NAMALWA (cell line): ENCODE measurements at regions not wholly inside any gene's neighbourhood (a gene's known extent, or its start where the extent isn't known, plus 50 kb on each side); places are given as distances from the start of the nearest gene placed in this dataset.
A peak's percentile ranks its signal among the peaks of the same experiment; 100 is the strongest.
"Not testable (repeated sequence)": the region's sequence is repeated elsewhere in the genome, so short reads cannot be mapped to it uniquely, and the experiment has no call there.

Source experiments
- DNase-seq: peaks from one replicate; pipeline ENCODE4 v3.0.0-alpha.2; 2015; ENCODE audit warnings: low spot score

DNA sequence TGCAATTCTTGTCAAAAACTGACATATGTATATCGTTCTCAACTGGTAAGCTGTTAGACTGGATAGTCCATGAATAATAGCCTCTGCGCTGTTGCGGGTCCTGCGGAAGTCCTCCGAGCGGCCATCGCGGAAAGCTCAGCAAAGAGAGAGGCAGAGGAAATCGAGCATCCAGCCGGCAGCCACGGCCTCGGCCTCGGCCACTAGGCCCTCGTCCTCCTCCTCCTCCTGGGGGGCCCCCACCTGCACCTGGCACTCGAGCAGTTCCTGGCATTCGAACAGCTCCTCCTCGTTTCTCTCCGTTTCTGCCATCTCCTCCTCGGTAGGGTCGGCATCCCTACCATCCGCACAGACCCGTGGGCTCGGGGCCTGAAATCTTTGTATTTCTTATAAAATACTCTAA is 111.2 kb upstream of the CYLC1 start:
- not testable (repeated sequence) for DNase-seq

DNA sequence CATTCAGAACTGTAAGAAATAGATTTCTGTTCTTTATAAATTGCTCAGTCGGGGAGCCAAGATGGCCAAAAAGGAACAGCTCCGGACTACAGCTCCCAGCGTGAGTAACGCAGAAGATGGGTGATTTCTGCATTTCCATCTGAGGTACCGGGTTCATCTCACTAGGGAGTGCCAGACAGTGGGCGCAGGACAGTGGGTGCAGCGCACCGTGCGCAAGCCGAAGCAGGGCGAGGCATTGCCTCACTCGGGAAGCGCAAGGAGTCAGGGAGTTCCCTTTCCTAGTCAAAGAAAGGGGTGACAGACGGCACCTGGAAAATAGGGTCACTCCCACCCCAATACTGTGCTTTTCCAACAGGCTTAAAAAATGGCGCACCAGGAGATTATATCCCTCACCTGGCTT is 110.5 kb upstream of the CYLC1 start:
- DNase-seq, result not testable (repeated sequence)

DNA sequence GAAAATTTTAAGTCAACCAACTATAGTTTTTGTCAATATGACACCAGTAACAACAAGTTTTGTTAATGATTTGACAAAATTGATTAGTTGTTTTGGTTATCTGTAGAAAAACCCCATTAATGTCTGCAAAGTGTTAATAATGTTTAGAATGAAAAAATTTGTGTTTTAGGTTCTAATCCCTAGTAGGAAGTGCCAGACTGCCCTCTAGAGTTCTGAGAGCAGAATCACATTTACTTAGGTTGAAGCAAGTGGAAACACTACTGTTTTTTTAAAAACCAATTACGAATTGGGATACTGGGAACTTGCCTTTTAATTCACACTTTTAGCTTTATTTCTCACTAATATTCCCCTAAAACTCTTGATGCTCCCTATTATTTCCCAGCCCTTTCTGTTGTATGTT is 101.1 kb upstream of the CYLC1 start:
- peak; percentile 45 for DNase-seq

DNA sequence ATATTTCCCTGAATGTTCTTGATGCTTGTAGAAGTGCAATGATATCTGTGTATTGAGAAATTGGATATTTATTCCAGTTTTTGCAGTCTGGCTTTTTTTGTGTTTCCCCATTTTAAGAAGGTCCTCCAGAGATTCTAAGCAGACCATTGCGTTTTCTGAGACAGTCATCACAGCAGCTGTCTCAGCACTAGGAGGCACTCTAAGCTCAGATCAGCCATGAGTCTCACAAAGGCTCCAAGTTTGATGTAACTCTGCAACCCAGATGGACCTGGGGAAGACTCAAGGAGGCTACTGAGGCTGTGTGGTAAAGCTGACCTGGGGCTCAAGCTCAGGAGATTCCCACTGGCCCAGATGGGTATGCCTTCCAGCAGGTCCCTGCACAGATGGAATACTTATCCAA is 89.3 kb upstream of the CYLC1 start:
- no peak for DNase-seq
